Bronchial epithelial cell (primary cell): ENCODE measurements at regions not wholly inside any gene's neighbourhood (a gene's known extent, or its start where the extent isn't known, plus 50 kb on each side); places are given as distances from the start of the nearest gene placed in this dataset.
A peak's percentile ranks its signal among the peaks of the same experiment; 100 is the strongest.

Experiments
- DNase-seq: peaks from one replicate; pipeline ENCODE4 v3.0.0-alpha.2; 2010; ENCODE audit warnings: low read depth
- FAIRE-seq: peaks from 2 replicates; lab custom pipeline; 2011; peaks lifted over from hg19 to GRCh38; lab: Jason Lieb, UNC
- H3K27me3 ChIP-seq: 2 replicates; pipeline ENCODE4 v1.5.1; 2011; ENCODE audit warnings: low read length; ENCODE audit not compliant: control insufficient read depth, insufficient read depth
- H3K36me3 ChIP-seq: 2 replicates; pipeline ENCODE4 v1.5.1; 2011; ENCODE audit warnings: low read length; ENCODE audit not compliant: control insufficient read depth, insufficient read depth
- H3K4me3 ChIP-seq: 2 replicates; pipeline ENCODE4 v1.5.1; 2011; ENCODE audit warnings: mild to moderate bottlenecking, low read depth, low read length, control low read depth
- TF ChIP-seq, protein P1 (sequence below): IDR thresholded peaks from 2 replicates; pipeline ENCODE4 v1.5.1; 2011; ENCODE audit warnings: mild to moderate bottlenecking, moderate library complexity, low read length, control low read depth, inconsistent platforms; ENCODE audit not compliant: insufficient read depth, severe bottlenecking

DNA sequence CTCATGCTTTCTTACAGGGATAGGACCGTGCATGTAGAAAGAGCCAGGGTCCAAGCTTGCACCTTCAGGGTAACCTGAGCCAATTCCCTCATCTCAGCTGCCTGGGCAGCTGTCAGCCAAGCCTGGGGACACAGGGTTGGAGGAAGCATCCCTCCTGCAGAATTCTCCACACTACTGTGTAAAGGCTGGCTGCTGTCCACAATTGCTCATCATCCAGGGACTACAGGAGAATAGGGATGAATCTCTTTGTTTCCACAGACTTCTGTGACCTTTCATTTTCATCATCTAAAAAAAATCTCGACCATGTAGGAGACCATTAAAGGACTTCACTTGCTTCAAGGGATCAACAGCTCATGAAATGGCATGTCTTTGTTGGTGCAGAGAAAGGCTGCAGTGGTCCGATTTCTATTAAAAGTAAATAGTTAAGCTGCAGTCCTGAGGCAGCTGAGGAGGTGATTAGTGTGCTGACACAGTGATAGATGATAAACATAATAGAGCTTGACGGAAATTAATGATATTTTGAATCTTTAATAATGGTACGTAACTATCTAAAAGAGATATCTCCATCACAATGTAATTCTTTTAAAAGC lies 74.4 kb upstream of the COPS8 start:
- Histone ChIP-seq H3K27me3 (no peaks in the 10 kb centered on the region), H3K36me3 (no peaks in the 10 kb centered on the region), H3K4me3 (no peak overlapping the region)
- TF ChIP-seq, protein P1, sequence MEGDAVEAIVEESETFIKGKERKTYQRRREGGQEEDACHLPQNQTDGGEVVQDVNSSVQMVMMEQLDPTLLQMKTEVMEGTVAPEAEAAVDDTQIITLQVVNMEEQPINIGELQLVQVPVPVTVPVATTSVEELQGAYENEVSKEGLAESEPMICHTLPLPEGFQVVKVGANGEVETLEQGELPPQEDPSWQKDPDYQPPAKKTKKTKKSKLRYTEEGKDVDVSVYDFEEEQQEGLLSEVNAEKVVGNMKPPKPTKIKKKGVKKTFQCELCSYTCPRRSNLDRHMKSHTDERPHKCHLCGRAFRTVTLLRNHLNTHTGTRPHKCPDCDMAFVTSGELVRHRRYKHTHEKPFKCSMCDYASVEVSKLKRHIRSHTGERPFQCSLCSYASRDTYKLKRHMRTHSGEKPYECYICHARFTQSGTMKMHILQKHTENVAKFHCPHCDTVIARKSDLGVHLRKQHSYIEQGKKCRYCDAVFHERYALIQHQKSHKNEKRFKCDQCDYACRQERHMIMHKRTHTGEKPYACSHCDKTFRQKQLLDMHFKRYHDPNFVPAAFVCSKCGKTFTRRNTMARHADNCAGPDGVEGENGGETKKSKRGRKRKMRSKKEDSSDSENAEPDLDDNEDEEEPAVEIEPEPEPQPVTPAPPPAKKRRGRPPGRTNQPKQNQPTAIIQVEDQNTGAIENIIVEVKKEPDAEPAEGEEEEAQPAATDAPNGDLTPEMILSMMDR = no peak
- DNase-seq (no peak), FAIRE-seq (no peak)

DNA sequence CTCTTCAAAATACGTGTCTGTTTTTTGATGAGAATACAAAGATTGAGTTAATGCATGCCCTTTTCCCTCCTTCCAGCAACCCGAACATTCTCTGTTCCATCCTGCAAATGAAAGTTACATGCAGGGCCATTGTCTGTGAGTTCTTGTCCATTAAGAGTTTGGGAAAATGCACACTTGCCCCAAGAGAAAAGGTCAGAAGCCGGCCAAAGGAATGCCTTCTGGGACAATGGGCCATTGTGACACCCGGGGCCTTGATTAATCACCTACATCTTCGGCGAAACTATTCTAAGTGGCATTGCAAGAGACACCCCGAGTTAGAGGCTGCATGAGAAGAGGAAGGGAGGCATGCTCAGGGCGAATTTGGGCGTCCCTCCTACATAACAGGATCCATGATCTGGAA lies 73.7 kb upstream of the COPS8 start:
- Histone ChIP-seq H3K36me3 (no peaks in the 10 kb centered on the region), H3K4me3 (no peak overlapping the region), H3K27me3 (no peaks in the 10 kb centered on the region)
- FAIRE-seq = no peak
- no peak for DNase-seq
- TF ChIP-seq, protein P1 = no peak

DNA sequence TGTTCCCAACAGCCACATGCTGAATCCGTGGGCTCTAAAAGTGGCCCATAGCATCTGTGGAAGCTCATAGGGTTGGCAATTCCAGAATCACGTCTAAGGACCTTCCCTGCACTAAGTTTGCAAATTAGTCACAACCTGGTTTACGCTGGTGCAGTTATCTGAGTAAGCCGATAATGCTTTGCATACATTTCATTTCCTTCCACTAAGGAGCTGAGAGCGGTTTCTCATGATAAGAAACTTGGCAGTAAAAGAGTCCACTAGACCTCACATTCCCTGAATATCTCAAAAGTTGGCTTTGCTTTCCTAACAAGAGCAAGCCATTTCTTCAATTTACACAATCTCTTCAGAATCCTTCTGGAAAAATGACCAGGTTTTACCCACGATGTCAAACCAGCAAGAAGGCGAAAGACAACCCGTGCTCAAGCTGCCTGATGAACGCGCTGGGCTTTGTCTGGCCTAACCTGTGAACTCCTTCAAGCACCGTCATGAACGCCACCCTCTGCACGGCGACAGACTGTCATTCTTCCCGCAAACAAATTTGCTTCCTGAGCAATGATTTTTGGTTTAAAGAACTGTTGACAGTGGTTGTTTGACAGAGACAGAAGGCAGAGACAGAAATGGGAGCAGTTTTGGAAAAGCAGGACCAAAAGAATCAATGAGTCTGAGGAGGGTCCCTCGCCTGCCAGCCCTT lies 73.0 kb upstream of the COPS8 start:
- TF ChIP-seq, protein P1 = no peak
- Histone ChIP-seq H3K4me3 (no peak overlapping the region), H3K27me3 (no peaks in the 10 kb centered on the region), H3K36me3 (no peaks in the 10 kb centered on the region)
- FAIRE-seq = peak; percentile 32
- peak; percentile 64 for DNase-seq

DNA sequence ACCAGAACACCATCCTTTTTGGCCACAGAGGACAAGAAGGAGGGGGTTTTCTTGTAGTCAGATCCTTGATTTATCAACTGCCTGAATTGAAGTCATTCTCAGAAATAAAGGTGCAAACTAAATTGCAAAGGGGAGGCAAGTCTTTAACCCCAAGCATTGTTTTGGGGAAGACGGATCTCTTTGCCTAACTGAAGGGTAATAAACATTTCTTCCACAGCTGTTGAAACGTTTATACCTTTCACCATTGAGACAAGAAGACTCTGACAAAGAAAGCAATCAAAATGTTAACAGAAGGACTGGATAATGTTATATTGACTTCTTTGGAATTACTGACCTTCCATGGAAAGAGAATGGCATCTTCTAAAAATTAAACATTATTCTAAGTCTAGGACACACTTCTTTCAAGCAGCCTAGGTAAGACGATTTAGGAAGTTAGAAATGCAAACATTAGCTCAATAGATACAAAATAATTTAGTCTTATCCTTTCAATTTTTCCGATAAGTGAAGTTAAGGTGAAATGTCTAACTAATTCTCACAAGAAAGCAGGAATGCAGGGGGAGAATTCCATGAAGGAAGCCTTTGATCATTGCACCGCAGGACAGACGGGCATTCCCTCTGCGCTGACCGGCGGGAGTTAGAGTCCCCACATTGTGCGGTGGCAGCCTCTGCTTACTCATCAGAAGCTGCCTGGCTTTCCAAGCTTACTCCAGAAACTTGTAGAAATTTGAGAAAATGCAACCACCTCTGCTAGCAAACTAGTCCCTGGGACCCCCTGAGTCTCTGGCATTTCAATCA lies 69.4 kb upstream of the COPS8 start:
- H3K4me3 ChIP-seq = no peak overlapping the region
- TF ChIP-seq, protein P1 = no peak
- H3K27me3 ChIP-seq = no peaks in the 10 kb centered on the region
- FAIRE-seq (no peak), DNase-seq (no peak)
- H3K36me3 ChIP-seq = no peaks in the 10 kb centered on the region

DNA sequence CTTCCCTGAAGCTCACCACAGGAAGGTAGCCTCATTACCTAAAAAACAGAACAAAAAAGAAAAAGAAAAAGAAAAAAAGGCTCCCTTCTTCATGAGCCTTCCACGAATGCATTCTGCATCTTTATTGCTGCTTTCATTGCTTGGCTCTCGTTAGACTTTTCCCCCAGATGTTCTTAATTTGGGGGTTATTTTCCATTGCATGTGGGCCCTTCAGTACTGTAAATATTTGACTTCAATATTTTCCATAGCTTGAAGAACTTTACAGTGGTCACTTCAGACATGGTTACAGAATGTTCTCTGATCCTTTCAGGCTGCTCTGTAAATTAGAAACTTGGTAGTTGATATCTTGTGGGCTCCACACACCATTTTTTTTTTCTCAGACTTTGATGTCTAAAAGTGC lies 65.6 kb upstream of the COPS8 start:
- TF ChIP-seq, protein P1 = no peak
- Histone ChIP-seq H3K36me3 (no peaks in the 10 kb centered on the region), H3K4me3 (no peak overlapping the region), H3K27me3 (no peaks in the 10 kb centered on the region)
- DNase-seq = no peak
- no peak for FAIRE-seq
